ENCODE measurements at regions not wholly inside any gene's neighbourhood (a gene's known extent, or its start where the extent isn't known, plus 50 kb on each side); places are given as distances from the start of the nearest gene placed in this dataset.

DNA sequence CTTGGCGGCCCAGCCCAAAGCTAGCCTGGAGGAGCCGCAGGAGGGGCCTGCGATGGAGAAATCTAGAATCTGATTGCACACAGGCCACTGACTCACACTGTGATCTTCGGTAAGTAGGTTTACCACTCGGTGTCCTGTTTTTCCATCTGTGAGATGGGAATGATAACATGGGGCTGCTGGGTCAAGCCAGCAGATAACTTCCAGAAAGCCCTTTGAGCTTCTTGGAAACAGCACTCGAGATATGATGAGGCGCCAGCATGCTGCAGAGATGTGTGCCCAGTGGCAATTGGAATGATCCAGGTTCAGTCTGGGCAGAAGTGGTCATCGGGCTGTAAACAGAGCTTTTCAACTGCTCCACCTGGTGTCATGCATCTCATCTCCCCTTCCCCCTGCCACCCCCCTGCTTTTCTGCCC lies 771.3 kb upstream of the TBX3 start:
- TF ChIP-seq EZH2 (IDR thresholded peaks at IDR 0.05; ENCODE audit: borderline replicate concordance) (no peak), CTCF (IDR thresholded peaks at IDR 0.05; ENCODE audit: poor library complexity) (no peak)

Measured in hepatocyte (in vitro differentiated cells).